WI38 (cell line): ENCODE measurements at regions not wholly inside any gene's neighbourhood (a gene's known extent, or its start where the extent isn't known, plus 50 kb on each side); places are given as distances from the start of the nearest gene placed in this dataset.
"Not testable (repeated sequence)": the region's sequence is repeated elsewhere in the genome, so short reads cannot be mapped to it uniquely, and the experiment has no call there.

ENCODE experiments used
- H3K4me3 ChIP-seq: 2 replicates; pipeline ENCODE4 v1.5.1; 2011; ENCODE audit warnings: low read depth, mild to moderate bottlenecking, control low read depth, low read length
- TF ChIP-seq, protein P1 (sequence below): IDR thresholded peaks from 2 replicates; pipeline ENCODE4 v1.5.1; 2012; ENCODE audit warnings: low read depth, mild to moderate bottlenecking, control low read depth, low read length

DNA sequence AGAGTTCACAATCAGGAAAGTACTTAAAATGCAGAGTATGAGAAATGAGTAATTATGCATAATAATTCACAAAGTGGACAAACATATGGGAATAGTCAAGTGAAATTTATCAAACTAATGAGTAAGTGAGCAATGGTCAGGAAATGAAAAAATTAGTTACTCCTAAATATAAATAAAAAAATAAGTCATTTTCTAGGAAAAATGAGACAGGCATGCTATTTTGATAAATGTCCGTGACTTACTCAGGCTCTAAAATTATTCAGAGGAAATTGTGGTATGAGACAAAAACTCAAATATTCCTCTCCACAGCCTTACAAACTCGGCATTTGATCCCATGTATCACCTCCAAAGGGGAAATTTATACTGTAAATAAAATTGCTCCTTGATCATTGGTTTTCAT is 181.2 kb downstream of the COX18 start:
- TF ChIP-seq, protein P1, sequence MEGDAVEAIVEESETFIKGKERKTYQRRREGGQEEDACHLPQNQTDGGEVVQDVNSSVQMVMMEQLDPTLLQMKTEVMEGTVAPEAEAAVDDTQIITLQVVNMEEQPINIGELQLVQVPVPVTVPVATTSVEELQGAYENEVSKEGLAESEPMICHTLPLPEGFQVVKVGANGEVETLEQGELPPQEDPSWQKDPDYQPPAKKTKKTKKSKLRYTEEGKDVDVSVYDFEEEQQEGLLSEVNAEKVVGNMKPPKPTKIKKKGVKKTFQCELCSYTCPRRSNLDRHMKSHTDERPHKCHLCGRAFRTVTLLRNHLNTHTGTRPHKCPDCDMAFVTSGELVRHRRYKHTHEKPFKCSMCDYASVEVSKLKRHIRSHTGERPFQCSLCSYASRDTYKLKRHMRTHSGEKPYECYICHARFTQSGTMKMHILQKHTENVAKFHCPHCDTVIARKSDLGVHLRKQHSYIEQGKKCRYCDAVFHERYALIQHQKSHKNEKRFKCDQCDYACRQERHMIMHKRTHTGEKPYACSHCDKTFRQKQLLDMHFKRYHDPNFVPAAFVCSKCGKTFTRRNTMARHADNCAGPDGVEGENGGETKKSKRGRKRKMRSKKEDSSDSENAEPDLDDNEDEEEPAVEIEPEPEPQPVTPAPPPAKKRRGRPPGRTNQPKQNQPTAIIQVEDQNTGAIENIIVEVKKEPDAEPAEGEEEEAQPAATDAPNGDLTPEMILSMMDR = no peak
- H3K4me3 ChIP-seq = no peak overlapping the region

DNA sequence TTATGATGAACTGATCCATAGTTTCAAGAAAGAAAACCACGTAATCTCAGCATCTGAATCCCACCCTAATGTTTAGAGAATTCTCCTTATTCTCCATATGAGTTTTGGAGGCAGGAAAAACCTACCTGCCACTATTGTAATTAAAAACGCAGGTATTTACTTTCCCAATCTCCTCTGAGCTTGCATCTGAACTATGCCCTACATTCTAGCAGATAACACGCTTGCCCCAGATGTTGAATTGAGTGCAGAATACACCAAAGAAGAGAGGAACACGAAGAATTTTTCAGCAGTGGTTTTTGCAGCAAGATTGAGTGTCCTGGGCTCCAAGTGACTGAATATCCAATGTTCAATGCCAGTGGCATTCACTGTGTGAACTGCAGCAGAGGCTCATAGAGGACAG is 182.4 kb downstream of the COX18 start:
- TF ChIP-seq, protein P1 = no peak
- H3K4me3 ChIP-seq = no peak overlapping the region

DNA sequence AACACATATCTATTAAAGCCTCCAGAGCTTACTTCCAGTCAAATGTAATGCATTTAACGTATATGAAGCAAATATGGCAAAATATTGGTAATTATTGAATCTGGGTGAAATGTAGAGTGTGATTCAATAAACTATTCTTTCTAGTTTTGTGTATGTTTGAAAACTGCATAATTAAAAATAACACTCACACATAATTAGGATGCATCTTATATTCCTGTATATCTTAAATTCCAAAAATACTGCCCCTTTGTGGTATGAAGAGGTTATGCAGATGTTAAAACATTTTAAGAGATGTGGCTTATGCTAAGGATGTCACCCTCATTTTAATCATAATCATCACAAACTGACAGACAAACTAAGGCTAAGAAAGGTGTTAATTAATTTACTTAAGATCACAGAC is 182.9 kb downstream of the COX18 start:
- TF ChIP-seq, protein P1 = no peak

DNA sequence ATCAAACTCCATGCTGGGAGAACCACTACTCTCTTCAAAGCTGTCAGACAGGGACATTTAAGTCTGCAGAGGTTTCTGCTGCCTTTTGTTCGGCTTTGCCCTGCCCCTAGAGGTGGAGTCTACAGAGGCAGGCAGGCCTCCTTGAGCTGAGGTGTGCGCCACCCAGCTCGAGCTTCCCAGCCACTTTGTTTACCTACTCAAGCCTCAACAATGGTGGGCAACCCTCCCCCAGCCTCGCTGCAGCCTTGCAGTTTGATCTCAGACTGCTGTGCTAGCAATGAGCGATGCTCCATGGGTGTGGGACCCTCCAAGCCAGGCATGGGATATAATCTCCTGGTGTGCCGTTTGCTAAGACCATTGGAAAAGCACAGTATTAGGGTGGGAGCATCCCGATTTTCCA is 185.3 kb downstream of the COX18 start:
- not testable (repeated sequence) for H3K4me3 ChIP-seq

More for the DNA sequence above, 182.9 kb downstream of the COX18 start:
- H3K4me3 ChIP-seq = no peak overlapping the region

DNA sequence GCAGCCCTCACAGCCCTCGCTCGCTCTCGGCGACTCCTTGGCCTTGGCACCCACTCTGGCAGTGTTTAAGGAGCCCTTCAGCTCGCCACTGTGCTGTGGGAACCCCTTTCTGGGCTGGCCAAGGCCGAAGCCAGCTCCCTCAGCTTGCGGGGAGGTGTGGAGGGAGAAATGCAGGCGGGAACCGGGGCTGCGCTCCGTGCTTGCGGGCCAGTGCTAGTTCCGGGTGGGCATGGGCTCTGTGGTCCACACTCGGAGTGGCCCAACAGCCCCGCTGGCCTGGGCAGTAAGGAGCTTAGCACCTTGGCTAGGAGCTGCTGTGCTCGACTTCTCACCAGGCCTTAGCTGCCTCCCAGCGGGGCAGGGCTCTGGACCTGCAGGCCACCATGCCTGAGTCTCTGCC is 192.6 kb downstream of the COX18 start:
- TF ChIP-seq, protein P1 = no peak
- H3K4me3 ChIP-seq = no peak overlapping the region

DNA sequence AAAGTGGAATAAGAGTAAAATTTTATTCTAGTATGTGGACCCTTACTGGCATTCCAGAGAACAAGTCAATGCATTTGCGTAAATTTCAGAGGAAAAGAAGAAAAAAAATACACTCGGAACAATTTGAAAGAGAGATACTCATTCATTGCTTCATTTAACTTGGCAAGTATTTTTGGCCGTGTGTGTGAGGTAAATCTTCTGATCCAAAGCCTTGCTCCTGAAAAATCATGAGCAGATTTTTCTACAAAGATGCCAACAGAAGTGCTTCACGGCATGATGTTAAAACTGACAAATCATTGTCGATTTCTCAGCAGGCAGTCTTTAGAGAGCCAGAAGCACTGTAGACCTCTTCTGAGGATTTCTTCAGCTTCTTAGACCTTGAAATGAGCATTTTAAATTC is 194.0 kb downstream of the COX18 start:
- TF ChIP-seq, protein P1 = no peak
- no peak overlapping the region for H3K4me3 ChIP-seq

DNA sequence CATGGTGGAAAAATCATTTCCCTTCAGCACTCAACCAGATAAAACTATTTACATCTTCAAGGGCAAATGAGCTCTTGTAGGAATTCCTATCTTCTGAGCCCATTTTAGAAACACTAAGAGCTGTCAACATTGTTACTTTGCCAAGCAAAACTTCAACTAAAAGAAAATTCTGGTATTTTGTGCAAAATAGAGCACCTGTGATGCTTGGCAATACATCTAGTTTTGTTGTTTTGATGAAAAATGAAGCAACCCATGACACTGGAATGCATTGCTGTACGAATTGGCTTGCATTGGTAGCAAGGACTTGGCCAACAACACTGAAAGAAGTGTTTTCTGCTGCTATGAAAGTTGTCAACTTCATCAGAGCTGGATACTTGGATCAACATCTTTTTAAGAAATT is 194.4 kb downstream of the COX18 start:
- H3K4me3 ChIP-seq = no peak overlapping the region
- TF ChIP-seq, protein P1 = no peak

DNA sequence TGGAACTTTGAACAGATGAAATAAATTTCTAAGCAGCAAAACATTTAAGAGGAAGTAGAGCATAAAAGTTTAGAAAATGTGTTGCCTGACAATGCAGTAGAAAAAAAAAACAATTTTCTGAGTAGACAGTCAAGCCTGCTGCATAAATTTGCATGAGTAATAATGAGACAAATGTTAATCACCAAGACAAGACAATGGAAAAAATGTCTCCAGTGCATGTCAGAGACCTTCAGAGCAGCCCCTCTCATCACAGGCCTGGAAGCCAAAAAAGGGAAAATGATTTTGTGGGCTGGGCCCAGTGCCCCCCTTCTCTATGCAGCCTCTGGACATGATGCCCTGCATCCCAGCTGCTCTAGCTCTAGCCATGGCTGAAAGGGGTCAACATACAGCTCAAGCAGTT is 204.6 kb downstream of the COX18 start:
- no peak overlapping the region for H3K4me3 ChIP-seq
- TF ChIP-seq, protein P1 = no peak

DNA sequence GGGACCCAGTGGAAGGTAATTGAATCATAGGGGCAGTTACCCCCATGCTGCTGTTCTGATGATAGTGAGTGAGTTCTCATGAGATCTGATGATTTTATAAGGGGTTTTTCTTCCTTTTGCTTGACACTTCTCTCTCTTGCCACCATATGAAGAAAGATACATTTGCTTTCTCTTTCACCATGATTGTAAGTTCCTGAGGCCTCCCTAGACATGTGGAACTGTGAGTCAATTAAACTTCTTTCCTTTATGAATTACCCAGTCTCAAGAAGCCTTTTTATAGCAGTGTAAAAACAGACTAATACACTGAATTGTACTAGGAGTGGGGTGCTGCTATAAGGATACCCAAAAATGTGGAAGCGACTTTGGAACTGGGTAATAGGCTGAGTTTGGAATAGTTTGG is 205.2 kb downstream of the COX18 start:
- not testable (repeated sequence) for H3K4me3 ChIP-seq
